ENCODE measurements at regions not wholly inside any gene's neighbourhood (a gene's known extent, or its start where the extent isn't known, plus 50 kb on each side); places are given as distances from the start of the nearest gene placed in this dataset.
"Not testable (repeated sequence)": the region's sequence is repeated elsewhere in the genome, so short reads cannot be mapped to it uniquely, and the experiment has no call there.

- ATAC-seq (no peak), DNase-seq (no peak)
- WGBS, 2 donors, result 80 to 82% methylated on average over 3 of the region's 3 CpGs
- TF ChIP-seq, protein P1, sequence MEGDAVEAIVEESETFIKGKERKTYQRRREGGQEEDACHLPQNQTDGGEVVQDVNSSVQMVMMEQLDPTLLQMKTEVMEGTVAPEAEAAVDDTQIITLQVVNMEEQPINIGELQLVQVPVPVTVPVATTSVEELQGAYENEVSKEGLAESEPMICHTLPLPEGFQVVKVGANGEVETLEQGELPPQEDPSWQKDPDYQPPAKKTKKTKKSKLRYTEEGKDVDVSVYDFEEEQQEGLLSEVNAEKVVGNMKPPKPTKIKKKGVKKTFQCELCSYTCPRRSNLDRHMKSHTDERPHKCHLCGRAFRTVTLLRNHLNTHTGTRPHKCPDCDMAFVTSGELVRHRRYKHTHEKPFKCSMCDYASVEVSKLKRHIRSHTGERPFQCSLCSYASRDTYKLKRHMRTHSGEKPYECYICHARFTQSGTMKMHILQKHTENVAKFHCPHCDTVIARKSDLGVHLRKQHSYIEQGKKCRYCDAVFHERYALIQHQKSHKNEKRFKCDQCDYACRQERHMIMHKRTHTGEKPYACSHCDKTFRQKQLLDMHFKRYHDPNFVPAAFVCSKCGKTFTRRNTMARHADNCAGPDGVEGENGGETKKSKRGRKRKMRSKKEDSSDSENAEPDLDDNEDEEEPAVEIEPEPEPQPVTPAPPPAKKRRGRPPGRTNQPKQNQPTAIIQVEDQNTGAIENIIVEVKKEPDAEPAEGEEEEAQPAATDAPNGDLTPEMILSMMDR (IDR thresholded peaks at IDR 0.05), result no peak
- intact Hi-C loops (cut with DNase I), result no loop called here
- Histone ChIP-seq H3K27me3 (no peaks in the 10 kb centered on the region), H3K4me3 (no peak overlapping the region), H3K4me1 (no peaks in the 10 kb centered on the region), H3K36me3 (no peaks in the 10 kb centered on the region), H3K9me3 (no peaks in the 10 kb centered on the region), H3K27ac (no peak overlapping the region)
Observed at GRCh38 chr6:78709021-78709420, 158.3 kb upstream of the IRAK1BP1 start.

DNA sequence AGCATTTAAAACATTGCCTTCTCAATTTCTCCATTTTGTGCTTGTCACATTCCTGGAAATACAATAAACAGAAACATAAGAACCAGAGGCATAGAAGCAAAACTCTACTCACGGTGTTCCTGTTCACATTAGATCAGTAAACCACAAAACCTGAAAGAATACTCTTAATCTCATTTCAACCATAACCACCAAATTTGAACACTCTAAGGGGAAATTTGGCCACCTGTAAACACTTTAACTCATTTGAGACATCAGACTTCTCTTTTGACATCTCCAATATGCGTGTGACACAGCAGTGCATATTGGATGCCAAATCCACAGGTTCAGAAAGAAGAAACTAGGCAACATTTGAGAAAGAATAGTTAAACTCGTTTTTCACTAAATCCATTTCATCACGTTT lies 153.8 kb upstream of the IRAK1BP1 start:
- WGBS, 2 donors, result 74% methylated on average over 4 of the region's 4 CpGs
- H3K27ac ChIP-seq, result no peak overlapping the region
- intact Hi-C loops (cut with DNase I), result no loop called here
- no peak for ATAC-seq
- no peaks in the 10 kb centered on the region for H3K4me1 ChIP-seq
- H3K27me3 ChIP-seq, result no peaks in the 10 kb centered on the region
- TF ChIP-seq, protein P1 (IDR thresholded peaks at IDR 0.05), result no peak
- no peaks in the 10 kb centered on the region for H3K36me3 ChIP-seq
- peaks cover 0 to 3% (median 0%) of the 10 kb centered on the region in 11 donors for H3K9me3 ChIP-seq
- H3K4me3 ChIP-seq, result no peak overlapping the region
- no peak for DNase-seq

- Histone ChIP-seq H3K36me3 (no peaks in the 10 kb centered on the region), H3K27me3 (no peaks in the 10 kb centered on the region), H3K4me3 (no peak overlapping the region), H3K4me1 (no peaks in the 10 kb centered on the region), H3K27ac (no peak overlapping the region), H3K9me3 (peaks cover 0 to 79% (median 30%) of the 10 kb centered on the region in 11 donors)
- intact Hi-C loops (cut with DNase I), result no loop called here
- TF ChIP-seq, protein P1 (IDR thresholded peaks at IDR 0.05), result no peak
- DNase-seq, result no peak
- no peak for ATAC-seq
Observed at GRCh38 chr6:78744144-78744543, 123.2 kb upstream of the IRAK1BP1 start.

- DNase-seq (no peak), ATAC-seq (no peak)
- Histone ChIP-seq H3K36me3 (no peaks in the 10 kb centered on the region), H3K9me3 (peaks cover 0 to 67% (median 30%) of the 10 kb centered on the region in 11 donors), H3K4me1 (no peaks in the 10 kb centered on the region), H3K27me3 (no peaks in the 10 kb centered on the region), H3K27ac (no peak overlapping the region), H3K4me3 (no peak overlapping the region)
- TF ChIP-seq, protein P1 (IDR thresholded peaks at IDR 0.05), result no peak
- intact Hi-C loops (cut with DNase I), result no loop called here
- 81 to 91% methylated on average over 2 of the region's 2 CpGs for WGBS, 2 donors
Observed at GRCh38 chr6:78746457-78746856, 120.9 kb upstream of the IRAK1BP1 start.

- ATAC-seq (no peak), DNase-seq (no peak)
- H3K9me3 ChIP-seq, result peaks cover 0 to 45% (median 22%) of the 10 kb centered on the region in 11 donors
- no peaks in the 10 kb centered on the region for H3K27me3 ChIP-seq
- no peaks in the 10 kb centered on the region for H3K36me3 ChIP-seq
- intact Hi-C loops (cut with DNase I), result no loop called here
- H3K27ac ChIP-seq, result no peak overlapping the region
- no peak overlapping the region for H3K4me3 ChIP-seq
- H3K4me1 ChIP-seq, result no peaks in the 10 kb centered on the region
- TF ChIP-seq, protein P1 (IDR thresholded peaks at IDR 0.05), result no peak
Observed at GRCh38 chr6:78749326-78749725, 118.0 kb upstream of the IRAK1BP1 start.

DNA sequence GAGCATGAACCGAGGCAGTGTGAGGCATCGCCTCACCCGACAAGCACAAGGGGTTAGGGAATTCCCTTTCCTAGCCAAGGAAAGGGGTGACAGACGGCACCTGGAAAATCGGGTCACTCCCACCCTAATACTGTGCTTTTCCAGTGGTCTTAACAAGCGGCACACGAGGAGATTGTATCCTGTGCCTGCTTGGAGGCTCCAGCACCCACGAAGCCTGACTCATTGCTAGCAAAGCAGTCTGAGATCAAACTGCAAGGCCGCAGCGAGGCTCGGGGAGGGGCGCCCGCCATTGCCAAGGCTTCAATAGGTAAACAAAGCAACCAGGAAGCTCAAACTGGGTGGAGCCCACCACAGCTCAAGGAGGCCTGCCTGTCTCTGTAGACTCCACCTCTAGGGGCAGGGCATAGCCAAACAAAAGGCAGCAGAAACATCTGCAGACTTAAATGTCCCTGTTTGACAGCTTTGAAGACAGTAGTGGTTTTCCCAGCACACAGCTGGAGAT lies 109.0 kb upstream of the IRAK1BP1 start:
- WGBS, 2 donors, result 78 to 79% methylated on average over 13 of the region's 13 CpGs
- H3K4me3 ChIP-seq; H3K27ac ChIP-seq; ATAC-seq; H3K4me1 ChIP-seq; intact Hi-C loops (cut with DNase I); H3K9me3 ChIP-seq; H3K36me3 ChIP-seq; DNase-seq; H3K27me3 ChIP-seq: not testable (repeated sequence)
